H1 (cell line): ENCODE measurements at regions not wholly inside any gene's neighbourhood (a gene's known extent, or its start where the extent isn't known, plus 50 kb on each side); places are given as distances from the start of the nearest gene placed in this dataset.

Experiments
- CTCF ChIA-PET: fragments of 300-600 bp; sonication (Branson Sonifier 250); formaldehyde crosslinking; loops from one replicate; lab custom pipeline; 2021; ENCODE audit not compliant: partially characterized antibody; lab: Charles Lee
- POLR2A ChIA-PET: fragments of 300-600 bp; sonication (Branson Sonifier 250); formaldehyde crosslinking; loops from one replicate; lab custom pipeline; 2021; ENCODE audit warnings: inconsistent platforms; ENCODE audit not compliant: partially characterized antibody; lab: Charles Lee
- DNase-seq, 2 experiments: peaks; one replicate each; pipeline versions ENCODE4 v3.0.0 to v3.0.0-alpha.2; 2010 to 2022; ENCODE audit warnings: low spot score in 2 of 2, low read depth in 1 of 2, mixed read lengths in 1 of 2
- FAIRE-seq: peaks from 2 replicates; lab custom pipeline; 2011; peaks lifted over from hg19 to GRCh38; lab: Jason Lieb, UNC
- H2AFZ ChIP-seq: 2 replicates; pipeline ENCODE4 v1.8.1; 2012; ENCODE audit warnings: low read length, inconsistent platforms
- H2AK5ac ChIP-seq: 2 replicates; pipeline ENCODE4 v1.6.1; 2013; ENCODE audit warnings: low read depth, low read length
- H2BK120ac ChIP-seq: replicated peaks from 2 replicates; pipeline ENCODE3; 2013; ENCODE audit warnings: low read depth, low read length, inconsistent platforms
- H2BK12ac ChIP-seq: 2 replicates; pipeline ENCODE4 v1.6.1; 2013; ENCODE audit warnings: low read depth, low read length
- H2BK15ac ChIP-seq: 2 replicates; pipeline ENCODE4 v1.6.1; 2013; ENCODE audit warnings: low read length
- H2BK20ac ChIP-seq: 2 replicates; pipeline ENCODE4 v1.6.1; 2013; ENCODE audit warnings: low read length
- H2BK5ac ChIP-seq: 2 replicates; pipeline ENCODE4 v1.6.1; 2013; ENCODE audit warnings: low read depth, low read length
- H3K14ac ChIP-seq: 2 replicates; pipeline ENCODE4 v1.6.1; 2013; ENCODE audit warnings: inconsistent platforms; ENCODE audit not compliant: insufficient read length
- H3K18ac ChIP-seq: 2 replicates; pipeline ENCODE4 v1.6.1; 2013; ENCODE audit warnings: low read length; ENCODE audit errors: extremely low read depth
- H3K23ac ChIP-seq: 2 replicates; pipeline ENCODE4 v1.6.1; 2013; ENCODE audit warnings: inconsistent platforms; ENCODE audit not compliant: insufficient read length
- H3K23me2 ChIP-seq: 2 replicates; pipeline ENCODE4 v1.6.1; 2013; ENCODE audit warnings: low read depth, low read length
- H3K27ac ChIP-seq: 2 replicates; pipeline ENCODE4 v1.6.1; 2011; ENCODE audit warnings: low read depth, low read length, inconsistent platforms
- H3K27me3 ChIP-seq, 4 experiments: replicated peaks in 1 of 4; 1 replicate in 1 of 4; 2 replicates in 3 of 4; pipeline versions ENCODE4 v1.6.1 to v1.8.1; 2011 to 2013; ENCODE audit warnings: low read length in 3 of 4, mild to moderate bottlenecking in 3 of 4, inconsistent platforms in 2 of 4, mixed read lengths in 2 of 4, moderate library complexity in 1 of 4; ENCODE audit not compliant: control insufficient read depth in 3 of 4, insufficient read depth in 3 of 4; ENCODE audit errors: extremely low read depth in 1 of 4
- H3K36me3 ChIP-seq, 4 experiments: 2 replicates each; pipeline versions ENCODE4 v1.6.1 to v1.8.1; 2011 to 2013; ENCODE audit warnings: mild to moderate bottlenecking in 4 of 4, low read length in 3 of 4, moderate library complexity in 2 of 4, control low read depth in 1 of 4, inconsistent platforms in 1 of 4; ENCODE audit not compliant: insufficient read depth in 4 of 4, control insufficient read depth in 2 of 4
- H3K4ac ChIP-seq: replicated peaks from 2 replicates; pipeline ENCODE3; 2013; ENCODE audit warnings: low read length, low read depth, mixed read lengths, inconsistent platforms; ENCODE audit not compliant: insufficient read length
- H3K4me1 ChIP-seq, 4 experiments: replicated peaks in 1 of 4; 1 replicate in 1 of 4; 2 replicates in 3 of 4; pipeline versions ENCODE4 v1.6.1 to v1.8.1; 2011 to 2013; ENCODE audit warnings: low read length in 3 of 4, inconsistent platforms in 2 of 4, mixed read lengths in 1 of 4; ENCODE audit not compliant: insufficient read depth in 4 of 4, control insufficient read depth in 3 of 4
- H3K4me2 ChIP-seq, 2 experiments: 2 replicates each; pipeline versions ENCODE4 v1.6.1 to v1.8.1; 2011 to 2013; ENCODE audit warnings: low read depth in 2 of 2, low read length in 2 of 2, control low read depth in 1 of 2, inconsistent platforms in 1 of 2, mild to moderate bottlenecking in 1 of 2; ENCODE audit not compliant: insufficient read depth in 1 of 2
- H3K4me3 ChIP-seq, 4 experiments: fragments of 200-600, 300-600 bp in 1 of 4; sonication (generic), shearing (Covaris generic), sonication (Bioruptor Twin) in 1 of 4; 2 replicates each; pipeline versions ENCODE4 v1.5.1 to v1.8.1; 2011 to 2016; ENCODE audit warnings: low read length in 4 of 4, low read depth in 3 of 4, control low read depth in 2 of 4, inconsistent platforms in 2 of 4, mild to moderate bottlenecking in 2 of 4, mixed read lengths in 1 of 4, moderate library complexity in 1 of 4; ENCODE audit not compliant: insufficient read depth in 2 of 4; ENCODE audit errors: extremely low read depth in 1 of 4
- H3K56ac ChIP-seq: replicated peaks from 2 replicates; pipeline ENCODE3; 2013; ENCODE audit warnings: low read depth, mild to moderate bottlenecking, mixed read lengths, low read length, inconsistent platforms; ENCODE audit not compliant: insufficient read length
- H3K79me1 ChIP-seq: 2 replicates; pipeline ENCODE4 v1.6.1; 2013; ENCODE audit warnings: low read depth, low read length, control low read depth
- H3K79me2 ChIP-seq, 2 experiments: 2 replicates each; pipeline versions ENCODE4 v1.6.1 to v1.8.1; 2012 to 2013; ENCODE audit warnings: low read length in 2 of 2, mild to moderate bottlenecking in 2 of 2, inconsistent platforms in 1 of 2; ENCODE audit not compliant: insufficient read depth in 2 of 2, control insufficient read depth in 1 of 2
- H3K9ac ChIP-seq, 4 experiments: replicated peaks in 1 of 4; 1 replicate in 1 of 4; 2 replicates in 3 of 4; pipeline versions ENCODE4 v1.6.1 to v1.8.1; 2011 to 2013; ENCODE audit warnings: low read depth in 3 of 4, low read length in 3 of 4, control low read depth in 2 of 4, mild to moderate bottlenecking in 2 of 4, moderate library complexity in 2 of 4, inconsistent platforms in 1 of 4; ENCODE audit errors: extremely low read depth in 1 of 4
- H3K9me3 ChIP-seq, 2 experiments: 2 replicates each; pipeline versions ENCODE4 v1.6.1 to v1.8.1; 2012 to 2013; ENCODE audit warnings: mild to moderate bottlenecking in 2 of 2, moderate library complexity in 2 of 2, control low read depth in 1 of 2, inconsistent platforms in 1 of 2, low read depth in 1 of 2, low read length in 1 of 2, mixed read lengths in 1 of 2; ENCODE audit not compliant: insufficient read depth in 2 of 2
- H4K20me1 ChIP-seq, 2 experiments: replicated peaks in 1 of 2; 2 replicates each; pipeline versions ENCODE3 to v1.8.1; 2011 to 2013; ENCODE audit warnings: inconsistent platforms in 2 of 2, low read length in 2 of 2, mild to moderate bottlenecking in 1 of 2; ENCODE audit not compliant: insufficient read depth in 2 of 2, control insufficient read depth in 1 of 2
- H4K5ac ChIP-seq: 2 replicates; pipeline ENCODE4 v1.6.1; 2013; ENCODE audit warnings: low read length, low read depth, mixed read lengths, inconsistent platforms; ENCODE audit not compliant: insufficient read length
- H4K8ac ChIP-seq: 2 replicates; pipeline ENCODE4 v1.8.0; 2013; ENCODE audit warnings: mild to moderate bottlenecking, moderate library complexity, low read length, inconsistent platforms; ENCODE audit not compliant: insufficient read depth; ENCODE audit errors: extremely low read depth
- H4K91ac ChIP-seq: replicated peaks from 2 replicates; pipeline ENCODE3; 2013; ENCODE audit warnings: low read length, mixed read lengths, inconsistent platforms; ENCODE audit not compliant: insufficient read length
- CBX5 ChIP-seq: fragments of 300-800, 300-1000 bp; sonication (generic); IDR thresholded peaks from 2 replicates; pipeline ENCODE4 v1.7.1; 2016; ENCODE audit warnings: antibody characterized with exemption, low read length, low read depth
- NRF1 ChIP-seq: IDR thresholded peaks from 2 replicates; pipeline ENCODE4 v1.6.1; 2011; ENCODE audit warnings: mild to moderate bottlenecking, low read depth, low read length, improper control_type of control experiment
- SIX5 ChIP-seq: IDR thresholded peaks from 2 replicates; pipeline ENCODE4 v1.6.1; 2011; ENCODE audit warnings: mild to moderate bottlenecking, low read depth, low read length
- WGBS, 2 experiments: shearing (Covaris generic) in 1 of 2; methylation state at CpG; one replicate each; pipeline versions ENCODE4 v1.1.6 to v1.1.7; 2013 to 2015; ENCODE audit warnings: low lambda C conversion rate in 2 of 2, mixed read lengths in 2 of 2, inconsistent platforms in 1 of 2, low coverage in 1 of 2, missing lambda C conversion rate in 1 of 2; ENCODE audit not compliant: insufficient replicate concordance in 2 of 2, insufficient coverage in 1 of 2, insufficient read length in 1 of 2; ENCODE audit errors: extremely low coverage in 1 of 2, missing lambda C conversion rate in 1 of 2; 5-methylcytosine and 5-hydroxymethylcytosine counted together

- no peak for FAIRE-seq
- H4K20me1 ChIP-seq, result no peaks in the 10 kb centered on the region
- H2BK12ac ChIP-seq, result no peak overlapping the region
- no peak for DNase-seq
- no peaks in the 10 kb centered on the region for H3K9me3 ChIP-seq
- no peaks in the 10 kb centered on the region for H3K36me3 ChIP-seq
- H2AK5ac ChIP-seq, result no peak overlapping the region
- no peak overlapping the region for H3K4me3 ChIP-seq
- H3K27me3 ChIP-seq, result no peaks in the 10 kb centered on the region
- no peaks in the 10 kb centered on the region for H3K23me2 ChIP-seq
- no peak overlapping the region for H2BK15ac ChIP-seq
- no peak overlapping the region for H3K9ac ChIP-seq
- WGBS, 2 experiments, result 98% methylated on average over 2 of the region's 2 CpGs; no CpG with 5 or more reads in 1 of the 2 experiments
- no peak overlapping the region for H4K91ac ChIP-seq
- no peak overlapping the region for H3K18ac ChIP-seq
- no peak overlapping the region for H2BK20ac ChIP-seq
- H3K4ac ChIP-seq, result no peak overlapping the region
- no peak overlapping the region for H3K4me2 ChIP-seq
- no peak overlapping the region for H2AFZ ChIP-seq
- no peaks in the 10 kb centered on the region for H3K79me1 ChIP-seq
- H3K27ac ChIP-seq, result no peak overlapping the region
- no peak overlapping the region for H3K14ac ChIP-seq
- no peak overlapping the region for H4K8ac ChIP-seq
- no peak overlapping the region for H2BK5ac ChIP-seq
- H3K4me1 ChIP-seq, result peaks cover 0 to 4% (median under 1%) of the 10 kb centered on the region in 4 experiments; a peak in 1 of 7 replicates
- no peak overlapping the region for H2BK120ac ChIP-seq
- POLR2A ChIA-PET, result no interaction called here
- CTCF ChIA-PET, result interaction anchor here (0.7 kb wide), 1 partner anchor 15 kb away, joined by 3 read pairs; no protein-coding TSS in a partner anchor
- no peak overlapping the region for H4K5ac ChIP-seq
- H3K23ac ChIP-seq, result no peak overlapping the region
- no peaks in the 10 kb centered on the region for H3K79me2 ChIP-seq
- no peak overlapping the region for H3K56ac ChIP-seq
- TF ChIP-seq CBX5 (no peak), NRF1 (no peak), SIX5 (no peak)
These were observed 804.2 kb downstream of the CENPC start for GRCh38 chr4:66741081-66741480.
